RPMI7951 (cell line): ENCODE measurements at regions not wholly inside any gene's neighbourhood (a gene's known extent, or its start where the extent isn't known, plus 50 kb on each side); places are given as distances from the start of the nearest gene placed in this dataset.
"Not testable (repeated sequence)": the region's sequence is repeated elsewhere in the genome, so short reads cannot be mapped to it uniquely, and the experiment has no call there.

ENCODE experiments used
- DNase-seq: peaks from one replicate; pipeline ENCODE4 v3.0.0-alpha.2; 2012; ENCODE audit warnings: low read depth

GRCh38 chr11:109677876-109678275, 255.9 kb downstream of the C11orf87 start:
- no peak for DNase-seq

GRCh38 chr11:109680127-109680526, 258.1 kb downstream of the C11orf87 start:
- no peak for DNase-seq

- DNase-seq = not testable (repeated sequence)
These were observed 260.8 kb downstream of the C11orf87 start for GRCh38 chr11:109682788-109683187.

DNA sequence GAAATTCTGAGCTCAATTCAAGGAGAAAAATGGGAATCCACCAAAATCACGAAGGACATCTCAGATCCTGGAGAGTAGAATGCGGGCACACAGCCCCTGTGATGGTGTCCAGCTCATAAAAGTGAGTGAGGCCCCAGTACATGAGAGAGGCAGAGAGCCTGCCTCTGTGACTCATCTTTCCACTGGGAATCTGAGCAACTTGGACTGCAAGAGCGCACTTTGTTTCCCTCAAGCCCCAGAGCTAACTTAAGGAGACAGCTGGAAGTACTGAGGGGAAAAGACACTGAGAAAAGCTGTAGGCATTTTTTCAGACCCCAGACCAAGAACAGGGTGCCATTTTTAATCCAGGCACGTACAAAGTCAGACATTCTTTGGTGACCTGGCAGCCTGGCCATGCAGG, 273.7 kb downstream of the C11orf87 start:
- DNase-seq = peak; percentile 31

- DNase-seq = peak; percentile 56
These were observed 274.4 kb downstream of the C11orf87 start for GRCh38 chr11:109696191-109696897.

DNA sequence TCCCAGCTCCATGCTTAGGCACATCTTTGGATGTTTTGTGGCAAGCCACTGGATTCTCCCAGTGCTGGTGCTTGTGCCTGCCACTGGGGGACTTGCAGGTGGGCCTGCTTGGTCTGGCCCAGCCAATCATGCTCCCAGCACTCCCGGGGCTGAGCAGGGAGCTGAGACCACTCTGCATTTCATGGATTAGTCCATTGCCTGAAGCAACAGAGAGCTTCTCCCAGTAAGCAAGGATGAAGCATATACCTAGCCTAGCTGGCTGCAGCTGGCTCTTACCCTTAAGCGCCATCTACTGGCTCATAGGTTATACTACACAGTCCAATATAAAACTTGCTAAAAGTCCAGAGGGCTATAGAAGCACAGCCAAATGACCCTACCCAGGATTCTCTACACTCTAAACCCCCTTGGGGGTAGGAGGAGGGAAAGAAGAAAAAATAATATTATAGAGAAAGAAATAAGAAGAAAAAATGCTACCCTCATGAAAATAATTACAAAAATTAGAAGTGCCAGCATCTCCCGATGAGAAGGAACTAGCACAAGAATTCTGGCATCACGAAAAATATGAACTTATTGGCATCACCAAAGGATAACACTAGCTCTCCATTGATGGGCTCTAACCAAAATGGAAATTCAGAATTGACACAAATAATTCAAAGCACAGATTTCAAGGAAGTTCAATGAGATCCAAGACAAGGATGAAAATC, 275.3 kb downstream of the C11orf87 start:
- DNase-seq = peak; percentile 23

DNA sequence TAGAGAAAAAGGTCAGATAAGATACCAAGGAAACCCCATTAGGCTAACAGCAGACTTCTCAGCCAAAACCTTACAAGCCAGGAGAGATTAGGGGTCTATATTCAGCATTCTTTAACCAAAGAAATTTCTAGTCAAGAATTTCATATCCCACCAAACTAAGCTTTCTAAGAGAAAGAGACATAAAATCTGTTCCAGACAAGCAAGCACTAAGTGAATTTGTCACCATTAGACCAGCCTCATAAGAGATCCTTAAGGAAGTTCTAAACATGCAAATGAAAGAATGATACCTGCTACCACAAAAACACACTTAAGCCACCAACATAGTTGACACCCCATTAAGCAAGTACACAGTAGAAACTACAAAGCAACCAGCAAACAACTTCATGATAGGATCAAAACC, 276.2 kb downstream of the C11orf87 start:
- no peak for DNase-seq

- no peak for DNase-seq
These were observed 282.4 kb downstream of the C11orf87 start for GRCh38 chr11:109704432-109704831.

- no peak for DNase-seq
These were observed 285.0 kb downstream of the C11orf87 start for GRCh38 chr11:109706945-109707344.

GRCh38 chr11:109707411-109707810, 285.4 kb downstream of the C11orf87 start:
- no peak for DNase-seq

DNA sequence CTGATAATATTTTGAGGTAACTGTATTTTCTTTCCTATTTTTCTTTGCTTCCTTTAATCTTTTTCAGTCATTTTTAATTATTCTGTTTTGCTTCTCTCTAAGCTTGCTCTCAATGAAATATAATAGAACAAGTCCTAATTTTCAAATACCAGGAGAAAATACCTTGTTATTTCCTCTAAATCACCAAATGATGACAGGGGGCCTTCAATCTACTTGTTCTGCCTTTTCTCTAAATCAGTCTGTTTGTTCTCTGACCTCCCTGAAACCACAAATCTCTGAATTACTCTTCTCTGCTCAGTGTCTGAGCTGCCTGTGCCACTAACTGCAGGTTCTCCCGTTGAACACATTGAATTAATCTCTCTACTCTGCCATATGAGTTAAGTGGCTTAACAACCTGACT, 286.2 kb downstream of the C11orf87 start:
- DNase-seq = no peak

DNA sequence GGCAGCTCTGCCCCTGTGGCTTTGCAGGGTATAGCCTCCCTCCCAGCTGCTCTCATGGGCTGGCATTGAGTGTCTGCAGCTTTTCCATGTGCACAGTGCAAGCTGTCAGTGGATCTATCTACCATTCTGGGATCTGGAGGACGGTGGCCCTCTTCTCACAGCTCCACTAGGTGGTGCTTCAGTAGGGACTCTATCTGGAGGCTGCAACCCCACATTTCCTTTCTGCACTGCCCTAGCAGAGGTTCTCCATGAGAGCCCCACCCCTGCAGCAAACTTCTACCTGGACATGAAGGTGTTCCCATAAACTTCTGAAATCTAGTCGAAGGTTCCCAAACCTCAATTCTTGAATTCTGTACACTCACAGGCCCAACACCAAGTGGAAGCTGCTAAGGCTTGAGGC, 292.5 kb downstream of the C11orf87 start:
- DNase-seq = not testable (repeated sequence)

DNA sequence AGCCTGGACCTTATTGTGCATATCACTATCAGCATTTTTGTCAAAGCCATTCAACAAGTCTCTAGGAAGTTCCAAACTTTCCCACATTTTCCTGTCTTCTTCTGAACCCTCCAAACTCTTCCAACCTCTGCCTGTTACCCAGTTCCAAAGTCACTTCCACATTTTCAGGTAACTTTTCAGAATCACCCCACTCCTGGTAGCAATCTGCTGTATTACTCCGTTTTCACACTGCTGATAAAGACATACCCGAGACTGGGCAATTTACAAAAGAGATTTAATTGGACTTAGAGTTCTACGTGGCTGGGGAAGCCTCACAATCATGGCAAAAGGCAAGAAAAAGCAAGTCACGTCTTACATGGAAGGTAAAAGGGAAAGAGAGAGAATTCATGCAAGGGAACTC, 293.4 kb downstream of the C11orf87 start:
- DNase-seq = not testable (repeated sequence)

DNA sequence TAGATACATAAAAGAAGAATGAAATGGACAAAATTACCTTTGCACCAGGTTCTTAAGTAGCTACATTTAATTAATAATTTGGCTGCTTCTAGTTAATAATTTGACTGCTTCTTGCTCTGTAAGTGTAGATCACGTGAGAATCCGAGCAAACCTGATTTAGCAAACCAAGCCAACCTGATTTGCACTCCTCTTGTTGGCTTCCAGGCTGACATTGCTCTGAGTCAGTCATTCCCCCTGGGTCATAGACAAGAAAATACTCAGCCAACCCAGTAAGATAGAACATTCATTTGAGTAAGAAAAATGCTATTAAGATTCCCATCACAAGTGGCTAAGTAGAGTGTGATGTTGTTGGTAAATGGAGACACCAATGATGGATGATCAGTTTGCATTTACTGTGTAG, 304.1 kb downstream of the C11orf87 start:
- no peak for DNase-seq

DNA sequence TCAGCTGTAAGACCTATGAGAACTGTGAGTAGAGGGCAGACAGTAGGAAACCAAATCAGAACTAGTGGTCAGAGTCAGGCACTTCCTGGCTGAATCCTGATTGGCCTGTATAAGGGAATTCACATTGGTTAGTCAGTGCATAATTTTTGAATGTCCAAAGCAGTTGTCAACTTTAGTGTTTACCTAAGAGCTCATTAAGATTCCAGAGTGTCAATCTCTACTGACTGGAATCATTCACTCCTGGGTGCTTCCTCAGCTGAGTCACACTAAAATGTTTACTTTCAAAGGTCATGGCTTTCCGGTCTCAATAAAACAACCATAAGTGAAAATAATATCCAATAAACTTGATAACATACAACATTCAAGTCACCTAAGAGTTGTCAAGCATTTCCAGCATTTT, 306.1 kb downstream of the C11orf87 start:
- peak; percentile 2 for DNase-seq

DNA sequence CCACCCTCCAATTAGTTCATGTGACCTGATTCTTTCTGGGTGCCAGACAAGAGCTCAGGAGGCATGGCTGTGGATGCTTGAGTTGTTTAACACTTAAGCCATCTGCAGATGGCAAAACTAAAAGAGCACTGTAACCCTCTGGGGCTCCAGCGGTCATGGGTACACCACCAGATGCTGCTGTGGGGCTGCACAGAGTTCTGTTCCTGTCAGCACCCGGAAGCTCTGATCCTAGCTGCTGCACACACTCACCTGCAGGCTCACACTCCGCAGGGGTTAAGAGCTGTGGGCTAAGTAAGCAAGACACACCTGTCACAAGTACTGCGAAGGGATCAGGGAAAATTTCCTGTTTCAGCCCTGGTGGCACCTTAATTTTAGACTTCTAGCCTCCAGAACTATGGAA, 307.8 kb downstream of the C11orf87 start:
- no peak for DNase-seq

DNA sequence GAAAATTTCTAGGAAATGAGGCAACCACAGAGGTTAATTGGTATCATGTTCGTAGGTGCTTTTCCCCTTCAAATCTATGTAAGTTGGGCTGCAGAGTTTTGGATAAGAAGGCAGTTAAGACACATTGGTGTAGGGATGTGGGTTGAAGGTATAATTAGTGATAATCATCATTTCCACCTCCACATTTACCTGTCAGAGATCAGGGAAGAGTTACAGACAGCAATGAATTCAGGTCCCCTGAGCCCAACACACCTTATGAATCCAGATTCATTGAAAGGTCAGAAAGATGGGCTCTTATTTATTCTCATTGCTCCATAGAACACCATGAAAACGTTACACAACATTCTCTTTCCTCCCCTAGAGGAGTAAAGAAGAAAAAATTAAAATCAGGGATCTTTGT, 308.7 kb downstream of the C11orf87 start:
- DNase-seq = no peak

DNA sequence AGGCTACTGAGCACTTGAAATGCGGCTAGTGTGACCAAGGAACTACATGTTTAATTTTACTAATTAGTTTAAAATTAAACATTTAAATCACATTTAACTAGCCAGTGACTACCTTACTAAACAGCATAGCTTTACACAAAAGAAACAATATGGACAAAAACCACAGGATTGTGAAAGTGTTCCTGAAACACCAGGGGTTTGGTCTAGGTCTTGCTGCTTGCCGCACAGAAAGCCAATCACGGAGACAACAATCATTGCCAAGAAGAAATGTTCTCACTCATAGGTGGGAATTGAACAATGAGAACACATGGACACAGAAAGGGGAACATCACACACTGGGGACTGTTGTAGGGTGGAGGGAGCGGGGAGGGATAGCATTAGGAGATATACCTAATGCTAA, 309.5 kb downstream of the C11orf87 start:
- DNase-seq = no peak

- no peak for DNase-seq
These were observed 311.3 kb downstream of the C11orf87 start for GRCh38 chr11:109733245-109733644.

DNA sequence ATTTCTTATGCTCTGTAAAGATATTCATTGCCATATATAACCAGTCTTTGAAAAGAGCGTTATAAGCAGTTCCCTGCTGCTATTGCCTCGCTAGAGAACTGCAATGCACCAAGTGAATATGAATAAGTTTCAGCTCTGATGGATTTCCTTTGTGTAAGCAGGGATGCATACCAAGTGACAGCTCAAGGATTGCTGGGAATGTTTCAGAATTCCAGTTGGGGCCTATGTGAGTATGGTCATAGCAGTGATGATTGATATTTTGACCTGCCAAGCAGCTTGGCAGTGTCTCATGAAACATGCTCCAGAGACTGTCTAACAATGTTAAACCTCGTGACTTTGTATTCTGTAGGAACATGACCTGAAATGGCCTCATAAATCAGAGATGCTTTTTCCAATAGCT, 312.6 kb downstream of the C11orf87 start:
- no peak for DNase-seq

GRCh38 chr11:109735128-109735527, 313.1 kb downstream of the C11orf87 start:
- no peak for DNase-seq

- DNase-seq = no peak
These were observed 317.4 kb downstream of the C11orf87 start for GRCh38 chr11:109739379-109739778.

DNA sequence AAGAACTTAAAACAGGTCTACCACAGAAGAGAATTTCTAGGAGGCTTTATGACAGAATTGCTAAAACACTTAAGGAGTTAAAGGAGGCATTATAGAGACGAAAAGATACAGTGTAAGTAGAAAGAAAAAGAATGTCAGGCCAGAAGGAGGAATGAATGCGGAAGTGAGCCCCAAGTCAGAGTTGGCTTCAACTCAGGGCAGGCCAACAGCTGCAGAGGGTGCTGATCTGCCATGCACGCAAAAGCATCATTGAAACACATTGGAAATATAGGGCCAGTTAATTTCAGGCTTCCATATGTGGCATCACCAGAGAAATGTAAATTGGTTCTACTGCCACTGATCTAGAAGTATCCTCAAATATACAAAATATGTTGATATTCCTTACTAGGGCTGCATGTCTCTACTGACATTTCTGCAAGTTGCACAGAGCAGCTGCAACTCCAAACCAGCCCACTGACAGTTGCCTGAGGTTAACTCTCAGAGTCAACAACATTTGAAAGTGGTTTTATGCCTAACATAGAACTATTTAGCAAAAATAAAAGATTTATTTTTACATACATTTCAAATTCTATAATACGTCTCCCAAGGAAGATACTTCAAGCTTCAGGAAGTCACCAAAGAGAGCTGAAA, 324.1 kb downstream of the C11orf87 start:
- no peak for DNase-seq
